H1 (cell line): ENCODE measurements at regions not wholly inside any gene's neighbourhood (a gene's known extent, or its start where the extent isn't known, plus 50 kb on each side); places are given as distances from the start of the nearest gene placed in this dataset.

Source experiments
- POLR2A ChIP-seq, 2 experiments: IDR thresholded peaks; 1 replicate in 1 of 2; 2 replicates in 1 of 2; pipeline ENCODE4 v1.6.1; 2011; ENCODE audit warnings: low read depth in 2 of 2, low read length in 2 of 2, mild to moderate bottlenecking in 2 of 2; ENCODE audit errors: control extremely low read depth in 1 of 2
- TF ChIP-seq, protein P1 (sequence below), 3 experiments: IDR thresholded peaks; 1 replicate in 2 of 3; 2 replicates in 1 of 3; pipeline versions ENCODE4 v1.5.1 to v1.6.1; 2011; ENCODE audit warnings: low read length in 3 of 3, mild to moderate bottlenecking in 3 of 3, inconsistent platforms in 2 of 3, low read depth in 1 of 3, moderate library complexity in 1 of 3; ENCODE audit not compliant: insufficient read depth in 1 of 3; ENCODE audit errors: control extremely low read depth in 1 of 3
- TF ChIP-seq, protein P2 (sequence below): IDR thresholded peaks from 2 replicates; pipeline ENCODE4 v1.6.1; 2012; ENCODE audit warnings: inconsistent platforms

DNA sequence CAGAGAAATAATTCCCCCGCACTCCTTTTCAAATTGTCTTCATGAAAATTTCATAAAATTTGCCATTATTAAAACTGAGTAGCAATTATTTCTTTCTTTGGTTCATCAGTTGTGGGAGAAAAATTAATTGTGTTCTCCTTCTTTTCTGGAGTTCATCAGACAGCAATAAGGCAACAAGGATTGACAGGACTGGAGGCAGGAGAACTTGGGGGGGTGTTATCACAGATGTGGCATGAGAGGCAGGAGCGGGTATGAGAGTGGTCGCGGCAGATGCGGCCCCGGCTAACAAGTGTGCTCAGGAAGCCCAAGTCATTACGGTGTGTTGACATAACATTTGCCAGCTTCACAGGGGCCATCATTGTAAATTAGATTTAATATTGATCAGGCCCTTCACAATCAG, 306.6 kb upstream of the TMPO start:
- TF ChIP-seq, protein P1, sequence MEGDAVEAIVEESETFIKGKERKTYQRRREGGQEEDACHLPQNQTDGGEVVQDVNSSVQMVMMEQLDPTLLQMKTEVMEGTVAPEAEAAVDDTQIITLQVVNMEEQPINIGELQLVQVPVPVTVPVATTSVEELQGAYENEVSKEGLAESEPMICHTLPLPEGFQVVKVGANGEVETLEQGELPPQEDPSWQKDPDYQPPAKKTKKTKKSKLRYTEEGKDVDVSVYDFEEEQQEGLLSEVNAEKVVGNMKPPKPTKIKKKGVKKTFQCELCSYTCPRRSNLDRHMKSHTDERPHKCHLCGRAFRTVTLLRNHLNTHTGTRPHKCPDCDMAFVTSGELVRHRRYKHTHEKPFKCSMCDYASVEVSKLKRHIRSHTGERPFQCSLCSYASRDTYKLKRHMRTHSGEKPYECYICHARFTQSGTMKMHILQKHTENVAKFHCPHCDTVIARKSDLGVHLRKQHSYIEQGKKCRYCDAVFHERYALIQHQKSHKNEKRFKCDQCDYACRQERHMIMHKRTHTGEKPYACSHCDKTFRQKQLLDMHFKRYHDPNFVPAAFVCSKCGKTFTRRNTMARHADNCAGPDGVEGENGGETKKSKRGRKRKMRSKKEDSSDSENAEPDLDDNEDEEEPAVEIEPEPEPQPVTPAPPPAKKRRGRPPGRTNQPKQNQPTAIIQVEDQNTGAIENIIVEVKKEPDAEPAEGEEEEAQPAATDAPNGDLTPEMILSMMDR (IDR thresholded peaks at IDR 0.05; ENCODE audit: control extremely low read depth in 1 of 3, insufficient read depth in 1 of 3, low read depth in 1 of 3, low read length in 3 of 3), result no peak
- no peak for TF ChIP-seq POLR2A (IDR thresholded peaks at IDR 0.05; ENCODE audit: control extremely low read depth in 1 of 2, low read depth in 2 of 2, low read length in 2 of 2)
- TF ChIP-seq, protein P2, sequence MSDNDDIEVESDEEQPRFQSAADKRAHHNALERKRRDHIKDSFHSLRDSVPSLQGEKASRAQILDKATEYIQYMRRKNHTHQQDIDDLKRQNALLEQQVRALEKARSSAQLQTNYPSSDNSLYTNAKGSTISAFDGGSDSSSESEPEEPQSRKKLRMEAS, result no peak
